CD4-positive, alpha-beta memory T cell (primary cell): ENCODE measurements at regions not wholly inside any gene's neighbourhood (a gene's known extent, or its start where the extent isn't known, plus 50 kb on each side); places are given as distances from the start of the nearest gene placed in this dataset.
A peak's percentile ranks its signal among the peaks of the same experiment; 100 is the strongest.
"Not testable (repeated sequence)": the region's sequence is repeated elsewhere in the genome, so short reads cannot be mapped to it uniquely, and the experiment has no call there.

Experiments
- CTCF ChIA-PET: fragments of 350-600 bp; sonication (Branson Sonifier 250); formaldehyde crosslinking; loops from one replicate; lab custom pipeline; 2021; ENCODE audit warnings: inconsistent platforms; ENCODE audit not compliant: partially characterized antibody; lab: Charles Lee
- POLR2A ChIA-PET: fragments of 350-600 bp; sonication (Branson Sonifier 250); formaldehyde crosslinking; loops from one replicate; lab custom pipeline; 2021; ENCODE audit not compliant: partially characterized antibody; lab: Charles Lee
- DNase-seq, 5 donors: peaks; one replicate each; pipeline versions ENCODE4 v3.0.0 to v3.0.0-alpha.2; 2020 to 2022; ENCODE audit warnings: mixed read lengths in 1 of 5
- H3K27ac ChIP-seq: one replicate; pipeline ENCODE4 v1.7.0; 2013; ENCODE audit warnings: low read depth, low read length
- H3K27me3 ChIP-seq: 2 replicates; pipeline ENCODE4 v1.7.0; 2013; ENCODE audit warnings: mild to moderate bottlenecking, low read length, moderate library complexity; ENCODE audit not compliant: insufficient read depth
- H3K36me3 ChIP-seq: 2 replicates; pipeline ENCODE4 v1.7.0; 2013; ENCODE audit warnings: mild to moderate bottlenecking, low read length, moderate library complexity; ENCODE audit not compliant: insufficient read depth
- H3K4me1 ChIP-seq: 2 replicates; pipeline ENCODE4 v1.7.0; 2013; ENCODE audit warnings: mild to moderate bottlenecking, low read length, moderate library complexity; ENCODE audit not compliant: insufficient read depth
- H3K4me3 ChIP-seq, 2 donors: one replicate each; pipeline ENCODE4 v1.7.0; 2013; ENCODE audit warnings: low read length in 2 of 2, mild to moderate bottlenecking in 1 of 2
- H3K9me3 ChIP-seq, 2 donors: one replicate each; pipeline ENCODE4 v1.7.0; 2013; ENCODE audit warnings: low read length in 2 of 2, control low read depth in 1 of 2; ENCODE audit not compliant: control insufficient read depth in 1 of 2
- H3K27ac Mint-ChIP-seq, 7 donors: one replicate each; pipeline ENCODE4 v1.8.0; 2020 to 2021; ENCODE audit warnings: mixed read lengths in 7 of 7, mild to moderate bottlenecking in 6 of 7, inconsistent platforms in 3 of 7, moderate library complexity in 3 of 7
- H3K27me3 Mint-ChIP-seq, 2 donors: one replicate each; pipeline ENCODE4 v1.8.0; 2020 to 2021; ENCODE audit warnings: mixed read lengths in 2 of 2
- H3K36me3 Mint-ChIP-seq, 2 donors: one replicate each; pipeline ENCODE4 v1.8.0; 2020 to 2021; ENCODE audit warnings: mixed read lengths in 2 of 2, inconsistent platforms in 1 of 2, mild to moderate bottlenecking in 1 of 2
- H3K4me1 Mint-ChIP-seq, 4 donors: one replicate each; pipeline ENCODE4 v1.8.0; 2020 to 2021; ENCODE audit warnings: mixed read lengths in 4 of 4, mild to moderate bottlenecking in 1 of 4
- H3K4me3 Mint-ChIP-seq, 8 donors: one replicate each; pipeline ENCODE4 v1.8.0; 2020 to 2021; ENCODE audit warnings: mixed read lengths in 8 of 8, mild to moderate bottlenecking in 7 of 8, moderate library complexity in 6 of 8, inconsistent platforms in 3 of 8
- H3K9me3 Mint-ChIP-seq, 8 donors: one replicate each; pipeline ENCODE4 v1.8.0; 2020 to 2021; ENCODE audit warnings: mixed read lengths in 8 of 8, mild to moderate bottlenecking in 5 of 8, inconsistent platforms in 3 of 8, moderate library complexity in 1 of 8
- intact Hi-C: fragments of 100-400 bp; cut with micrococcal nuclease; formaldehyde crosslinking; loops from one replicate; pipeline ENCODE4 v1.15.1; 2023

DNA sequence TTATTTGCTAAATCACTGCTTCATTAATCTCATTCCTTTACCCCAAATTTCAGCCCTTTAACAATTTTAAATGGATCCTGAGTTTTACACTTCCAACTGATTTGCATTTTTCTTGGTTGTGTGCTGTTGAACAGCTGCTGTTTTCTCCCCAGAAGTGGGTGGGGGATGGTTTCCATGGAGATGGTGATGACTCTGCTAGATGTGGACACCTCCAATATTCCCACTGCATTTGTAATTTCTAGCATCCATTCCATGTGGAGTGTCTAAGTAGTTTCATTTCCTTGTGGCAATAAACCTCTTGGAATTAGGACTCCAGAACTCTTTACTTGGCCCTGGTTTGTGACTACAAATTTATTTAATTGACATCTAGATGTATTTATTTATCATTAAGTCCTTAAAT, 330.4 kb downstream of the GBA3 start:
- intact Hi-C loops: no loop called here
- no peak overlapping the region for H3K27ac ChIP-seq
- no peaks in the 10 kb centered on the region for H3K36me3 ChIP-seq
- H3K27me3 ChIP-seq: no peaks in the 10 kb centered on the region
- Mint-ChIP-seq H3K9me3 (peaks cover 1 to 12% (median 3%) of the 10 kb centered on the region in 8 donors), H3K4me1 (no peaks in the 10 kb centered on the region), H3K36me3 (no peaks in the 10 kb centered on the region), H3K27me3 (no peaks in the 10 kb centered on the region), H3K4me3 (no peak overlapping the region), H3K27ac (no peak overlapping the region)
- H3K4me3 ChIP-seq: no peak overlapping the region
- no peak for DNase-seq
- ChIA-PET POLR2A (no interaction called here), CTCF (no interaction called here)
- no peaks in the 10 kb centered on the region for H3K9me3 ChIP-seq
- H3K4me1 ChIP-seq: no peaks in the 10 kb centered on the region

DNA sequence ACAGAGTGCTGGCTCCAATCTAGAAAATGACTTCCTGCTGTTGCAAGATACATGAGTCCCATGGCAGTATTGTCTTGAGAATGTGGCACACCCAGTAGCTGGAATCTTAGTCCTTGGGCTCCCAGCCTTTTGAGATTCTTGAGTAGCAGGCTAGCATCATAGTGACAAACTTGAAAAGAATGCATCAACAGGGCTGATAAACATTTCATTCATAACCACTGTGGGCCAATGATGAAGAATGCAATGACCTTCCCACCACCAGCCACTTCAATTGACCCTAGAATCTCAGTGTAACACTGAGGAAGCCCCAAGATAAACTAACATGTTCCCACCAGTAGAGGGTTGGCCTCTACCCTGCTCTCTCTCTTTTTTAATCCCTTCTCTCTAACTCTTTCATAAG, 329.3 kb downstream of the GBA3 start:
- no peaks in the 10 kb centered on the region for H3K36me3 Mint-ChIP-seq
- no peaks in the 10 kb centered on the region for H3K27me3 ChIP-seq
- H3K27me3 Mint-ChIP-seq: no peaks in the 10 kb centered on the region
- ChIA-PET POLR2A (no interaction called here), CTCF (no interaction called here)
- no peaks in the 10 kb centered on the region for H3K4me1 ChIP-seq
- DNase-seq: no peak
- H3K27ac Mint-ChIP-seq: peak overlapping the region in 1 of 7 donors; percentile 36
- H3K36me3 ChIP-seq: no peaks in the 10 kb centered on the region
- no peaks in the 10 kb centered on the region for H3K9me3 ChIP-seq
- intact Hi-C loops: no loop called here
- H3K9me3 Mint-ChIP-seq: peaks cover 1 to 10% (median 3%) of the 10 kb centered on the region in 8 donors
- no peaks in the 10 kb centered on the region for H3K4me1 Mint-ChIP-seq
- no peak overlapping the region for H3K27ac ChIP-seq
- H3K4me3 Mint-ChIP-seq: no peak overlapping the region
- H3K4me3 ChIP-seq: no peak overlapping the region

DNA sequence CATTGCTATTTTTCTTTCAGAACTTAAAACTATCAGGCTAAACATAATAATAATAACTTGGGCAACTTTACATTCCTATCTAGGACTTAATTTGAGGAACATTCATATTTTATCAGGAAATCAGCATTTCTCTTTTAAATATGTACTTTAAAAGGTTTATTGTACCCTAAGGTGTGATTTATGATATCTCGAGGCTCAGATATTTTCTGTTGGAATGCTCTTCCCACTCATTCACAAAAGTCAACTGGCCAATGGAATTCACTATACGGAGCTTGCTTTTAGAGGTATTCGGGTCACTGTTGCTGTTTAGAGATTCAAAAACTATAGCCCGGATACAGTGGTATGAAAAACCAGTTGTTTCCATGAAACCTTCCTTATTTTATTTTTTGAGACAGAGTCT, 328.3 kb downstream of the GBA3 start:
- ChIA-PET CTCF (no interaction called here), POLR2A (no interaction called here)
- no peaks in the 10 kb centered on the region for H3K36me3 ChIP-seq
- Mint-ChIP-seq H3K27me3 (no peaks in the 10 kb centered on the region), H3K27ac (no peak overlapping the region), H3K9me3 (peaks cover 0 to 9% (median 3%) of the 10 kb centered on the region in 8 donors), H3K4me3 (no peak overlapping the region), H3K4me1 (no peaks in the 10 kb centered on the region), H3K36me3 (no peaks in the 10 kb centered on the region)
- no peak overlapping the region for H3K27ac ChIP-seq
- H3K27me3 ChIP-seq: no peaks in the 10 kb centered on the region
- no peaks in the 10 kb centered on the region for H3K4me1 ChIP-seq
- H3K4me3 ChIP-seq: no peak overlapping the region
- intact Hi-C loops: no loop called here
- no peak for DNase-seq
- H3K9me3 ChIP-seq: no peaks in the 10 kb centered on the region

DNA sequence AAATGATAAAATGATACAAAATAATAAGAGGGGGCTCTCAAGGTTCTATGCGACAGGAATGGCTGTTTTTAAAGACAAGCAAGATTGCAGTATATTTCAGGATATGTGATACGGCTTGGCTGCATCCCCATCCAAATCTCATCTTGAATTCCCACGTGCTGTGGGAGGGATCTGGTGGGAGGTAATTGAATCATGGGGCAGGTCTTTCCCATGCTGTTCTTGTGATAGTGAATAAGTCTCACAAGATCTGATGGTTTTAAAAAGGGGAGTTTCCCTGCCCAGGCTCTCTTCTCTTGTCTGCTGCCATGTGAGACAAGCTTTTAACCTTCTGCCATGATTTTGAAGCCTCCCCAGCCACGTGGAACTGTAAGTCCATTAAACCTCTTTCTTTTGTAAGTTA, 327.7 kb downstream of the GBA3 start:
- H3K4me1 ChIP-seq, DNase-seq, H3K36me3 Mint-ChIP-seq, H3K27ac ChIP-seq, H3K4me3 ChIP-seq, H3K27me3 Mint-ChIP-seq, H3K27ac Mint-ChIP-seq, H3K4me3 Mint-ChIP-seq, intact Hi-C loops, H3K9me3 ChIP-seq, CTCF ChIA-PET, H3K36me3 ChIP-seq, POLR2A ChIA-PET, H3K9me3 Mint-ChIP-seq, H3K4me1 Mint-ChIP-seq, H3K27me3 ChIP-seq: not testable (repeated sequence)

DNA sequence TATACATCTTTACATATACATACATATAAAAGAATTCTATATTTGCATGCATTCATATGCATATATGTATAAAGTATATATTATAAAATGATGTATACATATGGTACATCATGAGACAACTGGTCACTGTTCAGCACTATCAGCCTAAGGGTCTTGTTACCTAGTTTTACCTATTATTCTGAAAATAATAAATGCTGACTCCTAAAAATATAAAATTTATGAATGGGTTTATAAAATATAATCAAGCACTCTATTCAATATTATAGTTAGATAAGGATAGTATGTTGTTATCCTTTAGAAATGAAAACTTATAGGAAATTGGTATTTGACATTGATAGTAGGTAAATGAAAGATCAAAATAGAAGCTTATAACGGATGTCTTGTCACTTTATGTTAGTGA, 324.2 kb downstream of the GBA3 start:
- Mint-ChIP-seq H3K36me3 (no peaks in the 10 kb centered on the region), H3K27me3 (no peaks in the 10 kb centered on the region), H3K4me3 (no peak overlapping the region), H3K9me3 (peaks cover 0 to 3% (median under 1%) of the 10 kb centered on the region in 8 donors), H3K27ac (no peak overlapping the region), H3K4me1 (no peaks in the 10 kb centered on the region)
- H3K27me3 ChIP-seq: no peaks in the 10 kb centered on the region
- H3K9me3 ChIP-seq: no peaks in the 10 kb centered on the region
- H3K4me1 ChIP-seq: no peaks in the 10 kb centered on the region
- no peak overlapping the region for H3K4me3 ChIP-seq
- no peak overlapping the region for H3K27ac ChIP-seq
- no peak for DNase-seq
- H3K36me3 ChIP-seq: no peaks in the 10 kb centered on the region
- intact Hi-C loops: no loop called here
- ChIA-PET POLR2A (no interaction called here), CTCF (no interaction called here)

DNA sequence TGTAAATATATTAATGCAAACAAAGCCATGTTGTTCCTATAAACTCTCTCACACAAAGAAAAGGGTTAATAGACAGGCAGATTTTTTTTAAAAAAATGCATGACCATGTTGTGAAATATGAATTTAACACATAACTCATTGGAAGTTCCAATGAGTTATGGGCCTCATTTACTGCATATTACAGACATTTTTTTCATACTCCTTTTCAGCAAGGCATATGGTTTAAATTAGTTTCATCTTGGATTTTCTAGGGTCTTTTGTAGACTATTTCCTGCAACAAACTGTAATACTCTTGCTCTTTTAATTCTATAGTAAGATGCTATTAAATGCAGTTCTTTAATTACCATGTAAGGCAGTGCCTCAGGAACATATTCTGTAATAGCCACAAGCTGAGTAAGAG, 323.1 kb downstream of the GBA3 start:
- Histone ChIP-seq H3K27ac (no peak overlapping the region), H3K9me3 (no peaks in the 10 kb centered on the region), H3K36me3 (no peaks in the 10 kb centered on the region), H3K4me3 (no peak overlapping the region), H3K27me3 (no peaks in the 10 kb centered on the region), H3K4me1 (no peaks in the 10 kb centered on the region)
- no peaks in the 10 kb centered on the region for H3K27me3 Mint-ChIP-seq
- H3K4me3 Mint-ChIP-seq: no peak overlapping the region
- no peaks in the 10 kb centered on the region for H3K36me3 Mint-ChIP-seq
- intact Hi-C loops: no loop called here
- H3K9me3 Mint-ChIP-seq: peaks cover 0 to 3% (median 0%) of the 10 kb centered on the region in 8 donors
- CTCF ChIA-PET: no interaction called here
- no peaks in the 10 kb centered on the region for H3K4me1 Mint-ChIP-seq
- POLR2A ChIA-PET: no interaction called here
- DNase-seq: no peak
- H3K27ac Mint-ChIP-seq: no peak overlapping the region

DNA sequence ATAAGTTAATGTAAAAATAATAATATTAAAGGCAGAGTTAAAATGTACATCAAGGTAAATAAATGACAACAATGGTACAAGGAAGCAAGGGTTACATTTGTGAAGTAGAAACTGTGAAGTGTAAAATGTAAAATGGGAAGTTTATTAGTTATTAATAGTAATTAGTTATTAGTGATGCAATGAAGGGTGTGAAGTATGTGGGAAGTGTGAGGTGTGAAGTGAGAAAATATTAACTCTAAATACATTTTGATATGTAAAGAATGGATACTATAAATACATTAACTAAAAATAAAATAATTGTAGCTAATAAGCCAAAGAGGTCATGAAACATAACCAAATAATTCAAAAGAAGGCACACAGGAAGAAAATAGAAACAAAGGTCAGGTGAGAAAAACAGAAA, 316.4 kb downstream of the GBA3 start:
- no peaks in the 10 kb centered on the region for H3K27me3 Mint-ChIP-seq
- POLR2A ChIA-PET: no interaction called here

DNA sequence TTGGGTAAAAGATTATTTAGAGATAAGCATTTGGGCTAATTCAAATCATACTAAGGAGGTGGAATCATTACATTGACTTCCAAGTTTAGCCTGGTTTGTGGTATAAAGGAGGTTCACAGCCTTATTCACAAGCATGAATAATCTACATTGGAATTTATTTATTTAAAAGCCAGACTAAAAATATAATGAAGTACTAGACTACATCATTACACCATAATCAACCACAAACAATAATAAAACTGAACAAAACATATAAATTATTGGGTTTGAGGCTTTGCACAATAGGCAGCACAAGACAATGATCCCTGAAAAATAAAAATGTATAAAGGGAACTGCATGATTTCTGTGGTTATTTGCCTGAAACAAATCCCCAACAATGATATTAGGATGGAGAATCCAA, 314.0 kb downstream of the GBA3 start:
- H3K36me3 ChIP-seq: no peaks in the 10 kb centered on the region
- Mint-ChIP-seq H3K36me3 (no peaks in the 10 kb centered on the region), H3K27me3 (no peaks in the 10 kb centered on the region), H3K4me3 (no peak overlapping the region), H3K27ac (no peak overlapping the region), H3K4me1 (no peaks in the 10 kb centered on the region), H3K9me3 (peaks cover 0 to 8% (median 2%) of the 10 kb centered on the region in 8 donors)
- H3K4me1 ChIP-seq: no peaks in the 10 kb centered on the region
- no peak overlapping the region for H3K27ac ChIP-seq
- ChIA-PET POLR2A (no interaction called here), CTCF (no interaction called here)
- no peak for DNase-seq
- intact Hi-C loops: no loop called here
- no peaks in the 10 kb centered on the region for H3K27me3 ChIP-seq
- no peaks in the 10 kb centered on the region for H3K9me3 ChIP-seq
- H3K4me3 ChIP-seq: no peak overlapping the region

More for the DNA sequence above, 316.4 kb downstream of the GBA3 start:
- no peak overlapping the region for H3K4me3 ChIP-seq
- intact Hi-C loops: no loop called here
- H3K36me3 ChIP-seq: no peaks in the 10 kb centered on the region
- CTCF ChIA-PET: no interaction called here
- no peak overlapping the region for H3K27ac Mint-ChIP-seq
- no peaks in the 10 kb centered on the region for H3K4me1 ChIP-seq
- H3K9me3 ChIP-seq: no peaks in the 10 kb centered on the region
- peaks cover 0 to 7% (median 2%) of the 10 kb centered on the region in 8 donors for H3K9me3 Mint-ChIP-seq
- no peaks in the 10 kb centered on the region for H3K27me3 ChIP-seq
- no peak overlapping the region for H3K4me3 Mint-ChIP-seq
- no peaks in the 10 kb centered on the region for H3K36me3 Mint-ChIP-seq
- H3K4me1 Mint-ChIP-seq: no peaks in the 10 kb centered on the region
- no peak overlapping the region for H3K27ac ChIP-seq
- no peak for DNase-seq
